Ammon's horn (tissue), 1 donor: ENCODE measurements at regions not wholly inside any gene's neighbourhood (a gene's known extent, or its start where the extent isn't known, plus 50 kb on each side); places are given as distances from the start of the nearest gene placed in this dataset.
"Not testable (repeated sequence)": the region's sequence is repeated elsewhere in the genome, so short reads cannot be mapped to it uniquely, and the experiment has no call there.

Experiments
- DNase-seq: peaks from one replicate; pipeline ENCODE4 v3.0.0-alpha.2; 2016; ENCODE audit warnings: low spot score

- DNase-seq: no peak
Observed at GRCh38 chr20:29687438-29687837, 1570.0 kb upstream of the DEFB115 start.

- no peak for DNase-seq
Observed at GRCh38 chr20:29689411-29690225, 1567.8 kb upstream of the DEFB115 start.

DNA sequence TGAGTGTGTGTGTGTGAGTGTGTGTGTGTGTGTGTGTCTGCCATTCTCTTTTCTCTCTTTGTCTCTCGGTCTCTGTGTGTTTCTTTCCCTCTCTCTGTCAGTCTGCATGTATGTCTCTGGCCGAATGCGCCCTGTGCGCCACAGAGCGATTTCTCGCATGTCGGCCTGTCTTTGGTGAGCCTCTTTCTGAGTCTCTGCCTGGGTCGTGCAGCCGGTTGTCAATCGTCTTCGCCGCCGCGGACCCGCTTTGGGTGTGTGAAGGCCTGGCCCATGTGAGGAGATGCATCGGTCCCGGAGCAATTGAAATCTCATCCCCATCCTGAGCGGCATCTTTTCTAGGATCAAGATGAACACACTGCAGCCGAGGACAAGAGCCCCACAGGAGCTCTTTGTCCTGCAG lies 1567.2 kb upstream of the DEFB115 start:
- no peak for DNase-seq

DNA sequence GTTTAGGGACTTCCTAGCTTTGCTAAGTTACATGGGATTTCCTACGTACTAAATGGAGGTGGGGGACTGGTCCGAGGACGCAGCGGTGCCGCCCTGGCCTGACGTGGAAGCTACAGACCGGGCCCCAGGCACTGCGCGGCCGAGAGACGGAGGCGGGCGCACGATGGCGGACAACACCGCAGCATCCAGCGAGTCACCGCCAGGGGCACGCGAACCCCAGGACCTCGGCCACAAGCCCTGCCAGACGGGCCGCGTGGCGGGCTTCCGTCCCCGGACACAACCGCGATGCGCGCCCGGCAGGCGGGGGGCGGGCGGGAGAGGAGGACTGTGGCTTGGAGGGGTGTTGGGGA lies 1516.9 kb upstream of the DEFB115 start:
- no peak for DNase-seq

- DNase-seq: no peak
Observed at GRCh38 chr20:29740951-29741593, 1516.4 kb upstream of the DEFB115 start.

GRCh38 chr20:29741594-29741893 lies 1515.9 kb upstream of the DEFB115 start:
- no peak for DNase-seq

DNA sequence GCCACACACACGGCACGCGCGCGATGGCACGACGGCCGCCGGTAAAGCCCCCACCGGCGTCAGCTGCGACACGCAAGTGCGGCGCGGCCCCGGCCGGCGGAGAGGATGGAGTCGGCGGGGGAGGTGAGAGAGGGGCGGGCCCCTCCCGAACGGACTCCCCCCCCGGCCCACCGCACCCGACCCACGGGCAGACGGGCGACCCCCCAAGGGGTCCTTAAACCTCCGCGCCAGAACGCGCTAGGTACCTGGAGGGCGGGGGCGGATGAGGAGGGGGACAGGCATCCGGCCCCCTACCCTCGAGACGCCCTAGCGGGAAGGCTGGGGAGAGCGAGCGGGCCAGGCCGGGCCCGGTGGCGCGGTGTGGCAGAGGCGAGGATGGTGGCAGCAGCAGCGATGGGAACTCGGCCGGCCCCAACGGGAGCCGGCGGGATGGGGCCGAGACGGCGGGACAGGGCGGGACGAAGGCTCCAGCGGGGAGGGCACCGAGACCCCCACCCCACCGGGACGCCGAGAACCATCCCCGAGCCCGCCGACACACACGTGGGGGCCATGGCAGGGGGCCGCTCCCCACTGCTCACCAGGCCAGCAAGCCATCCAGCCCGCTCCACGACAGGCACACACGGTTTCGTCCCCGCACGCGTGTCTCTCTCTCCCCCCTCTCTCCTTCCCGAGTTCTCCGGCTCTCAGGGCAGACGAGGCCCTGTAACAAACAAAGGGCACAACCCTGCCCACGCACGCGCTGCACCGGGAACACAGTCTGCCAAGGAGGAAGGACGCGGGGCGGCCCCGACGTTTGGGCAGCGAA lies 1515.4 kb upstream of the DEFB115 start:
- DNase-seq: no peak

GRCh38 chr20:29742699-29743100 lies 1514.8 kb upstream of the DEFB115 start:
- no peak for DNase-seq

GRCh38 chr20:29743101-29743931 lies 1514.1 kb upstream of the DEFB115 start:
- no peak for DNase-seq

DNA sequence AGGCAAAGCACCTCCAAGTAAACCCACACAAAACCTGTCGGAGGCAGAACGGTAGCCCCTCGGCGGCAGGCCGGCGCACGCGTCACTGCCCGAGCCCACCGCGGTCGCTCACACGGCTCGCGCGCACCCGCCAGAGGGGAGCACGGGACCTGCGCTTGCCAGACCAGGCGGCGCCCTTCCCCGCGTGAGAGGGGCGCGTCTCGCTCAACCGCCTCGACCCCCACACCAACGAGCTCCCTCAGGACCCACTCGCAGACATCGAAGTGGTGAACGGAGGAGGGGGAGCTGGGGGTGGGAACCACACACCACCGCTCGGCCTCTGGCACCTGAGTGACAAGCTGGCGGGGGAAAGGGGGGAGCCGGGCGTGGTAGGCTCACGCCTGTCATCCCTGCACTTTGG lies 1513.4 kb upstream of the DEFB115 start:
- DNase-seq: no peak

DNA sequence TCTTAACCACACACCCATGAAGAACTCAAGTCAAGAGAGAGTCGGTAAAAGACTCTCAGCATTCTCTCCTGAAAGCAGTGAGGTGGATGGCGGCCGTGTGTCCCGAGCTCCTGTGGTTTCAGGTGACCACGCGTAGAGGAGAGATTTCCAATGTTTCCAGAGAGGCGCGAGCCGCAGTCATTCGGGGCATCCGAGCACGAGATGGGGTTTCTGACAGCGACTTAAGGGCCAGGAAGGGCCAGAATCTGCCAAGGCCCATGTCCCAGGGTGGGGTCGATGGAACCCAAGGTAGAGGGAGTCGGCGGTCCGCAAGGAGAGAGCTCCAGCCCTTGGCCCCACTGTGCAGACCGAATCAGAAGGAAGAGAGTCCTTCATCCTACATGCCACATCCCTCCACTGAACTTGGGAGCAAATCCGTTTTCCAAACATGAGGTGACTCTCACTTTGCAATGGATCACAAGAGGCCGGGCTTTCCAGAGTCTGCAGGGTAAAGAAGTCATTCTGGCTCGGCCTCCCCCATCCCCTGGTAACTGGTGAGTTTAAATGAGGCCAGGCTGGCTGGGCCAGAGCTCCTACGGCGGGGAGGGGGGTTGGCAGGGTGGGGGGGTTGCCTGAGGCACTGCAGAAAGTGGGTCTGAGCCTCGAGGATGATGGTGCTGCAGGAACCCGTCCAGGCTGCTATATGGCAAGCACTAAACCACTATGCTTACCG lies 1511.8 kb upstream of the DEFB115 start:
- not testable (repeated sequence) for DNase-seq

- DNase-seq: no peak
Observed at GRCh38 chr20:29750268-29750899, 1507.1 kb upstream of the DEFB115 start.

GRCh38 chr20:29752644-29753425 lies 1504.6 kb upstream of the DEFB115 start:
- DNase-seq: not testable (repeated sequence)

- DNase-seq: not testable (repeated sequence)
Observed at GRCh38 chr20:29753426-29753746, 1504.1 kb upstream of the DEFB115 start.

GRCh38 chr20:29753879-29754278 lies 1503.6 kb upstream of the DEFB115 start:
- not testable (repeated sequence) for DNase-seq

- not testable (repeated sequence) for DNase-seq
Observed at GRCh38 chr20:29755854-29756498, 1501.5 kb upstream of the DEFB115 start.

DNA sequence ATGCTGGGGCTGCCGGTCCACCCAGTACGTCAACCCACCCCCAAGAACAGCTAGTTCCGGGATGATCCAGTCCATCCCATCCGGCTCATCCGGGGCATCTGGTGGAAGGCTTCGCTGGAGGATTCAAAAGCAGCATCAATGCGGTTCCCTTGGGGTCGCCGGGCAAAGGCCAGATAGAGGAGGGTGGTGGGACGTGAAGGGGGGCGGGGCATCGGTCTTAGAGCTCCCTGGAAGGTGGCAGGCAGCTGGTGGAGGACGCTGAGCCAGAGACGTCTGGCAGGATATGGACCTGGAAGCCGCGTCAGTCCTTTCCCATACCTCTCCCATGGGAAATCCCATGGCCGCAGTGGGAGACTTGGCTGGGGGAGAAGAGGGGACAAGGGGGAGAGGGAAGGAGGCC lies 1500.8 kb upstream of the DEFB115 start:
- DNase-seq: no peak

DNA sequence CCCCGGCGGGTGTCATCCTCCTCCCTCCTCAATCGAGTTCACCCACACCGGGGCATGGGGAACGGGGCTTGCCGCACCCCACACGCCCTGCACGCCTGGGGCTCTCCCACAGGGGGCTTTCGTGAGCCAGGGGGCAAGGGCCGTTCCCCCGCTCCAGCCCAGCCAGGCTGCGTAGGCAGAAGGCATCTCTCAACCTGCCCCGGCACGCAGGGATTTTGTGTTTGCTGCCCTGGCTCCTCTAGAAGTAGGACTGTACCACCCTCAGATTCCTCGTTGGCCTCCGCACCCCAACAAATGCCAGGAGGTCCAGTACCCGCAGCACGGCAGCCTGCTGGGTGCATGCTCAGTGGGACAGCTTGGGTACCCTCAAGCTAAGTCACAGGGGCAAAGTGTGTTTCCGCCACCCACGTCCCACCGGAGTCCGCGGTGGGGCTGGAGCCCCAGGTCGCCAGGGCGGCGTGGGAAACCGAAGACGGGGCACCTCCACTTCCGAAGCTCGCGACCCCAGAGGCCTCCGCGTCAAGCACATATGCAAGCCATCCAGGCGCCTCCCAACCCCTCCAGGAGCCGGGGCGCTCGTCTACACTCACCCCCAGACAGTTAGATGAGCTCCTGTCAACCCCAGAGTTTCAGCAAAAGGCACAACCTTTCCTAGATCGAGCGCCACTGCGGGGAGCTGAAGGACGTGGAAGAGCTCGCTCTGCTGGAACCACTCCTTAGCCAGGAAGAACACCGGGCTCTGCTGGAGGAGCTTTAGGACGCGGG lies 1495.7 kb upstream of the DEFB115 start:
- DNase-seq: not testable (repeated sequence)

- DNase-seq: no peak
Observed at GRCh38 chr20:29762620-29763019, 1494.8 kb upstream of the DEFB115 start.
